GM12878 (cell line): ENCODE measurements at regions not wholly inside any gene's neighbourhood (a gene's known extent, or its start where the extent isn't known, plus 50 kb on each side); places are given as distances from the start of the nearest gene placed in this dataset.

ENCODE experiments used
- ATAC-seq: fragments of 200-7000 bp; cut with Tn5 transposase; 3 replicates; pipeline ENCODE4 v1.9.1; 2020; ENCODE audit warnings: mild to moderate bottlenecking, moderate library complexity
- BruUV-seq: library from RNA; stranded (reverse); fragments of 400-500 nt; replicated peaks from 2 replicates; lab custom pipeline; 2021; lab: Mats Ljungman, UMichigan
- CTCF ChIA-PET: fragments of 300-600 bp; sonication (Branson Sonifier 250); formaldehyde crosslinking; extraction: SDS; loops from one replicate; lab custom pipeline; 2021; ENCODE audit warnings: inconsistent platforms; lab: Yijun Ruan, JAX
- POLR2A ChIA-PET: fragments of 350-600 bp; formaldehyde crosslinking; extraction: SDS; loops from one replicate; lab custom pipeline; 2021; ENCODE audit warnings: inconsistent platforms; lab: Charles Lee
- RAD21 ChIA-PET: fragments of 300-600 bp; sonication (Branson Sonifier 250); formaldehyde crosslinking; loops from one replicate; lab custom pipeline; 2023; ENCODE audit warnings: antibody characterized with exemption; ENCODE audit not compliant: unreplicated experiment; lab: Charles Lee
- SMC1A ChIA-PET: fragments of 300-600 bp; sonication (Branson Sonifier 250); formaldehyde crosslinking; loops from one replicate; lab custom pipeline; 2023; ENCODE audit not compliant: unreplicated experiment, uncharacterized antibody; lab: Charles Lee
- DNase-seq: peaks from one replicate; pipeline ENCODE4 v3.0.0-alpha.2; 2011; ENCODE audit warnings: low read depth, low spot score
- FAIRE-seq: peaks from 3 replicates; lab custom pipeline; 2011; peaks lifted over from hg19 to GRCh38; lab: Jason Lieb, UNC
- H2AFZ ChIP-seq: 2 replicates; pipeline ENCODE4 v1.6.0; 2011; ENCODE audit warnings: low read depth, low read length, control low read depth; ENCODE audit not compliant: control insufficient read depth
- H3K27ac ChIP-seq: 2 replicates; pipeline ENCODE4 v1.5.1; 2011; ENCODE audit warnings: control low read depth; ENCODE audit not compliant: control insufficient read depth, insufficient read depth
- H3K27me3 ChIP-seq, 2 experiments: replicated peaks in 1 of 2; 2 replicates each; pipeline versions ENCODE4 v1.6.0 to v1.6.1; 2011; ENCODE audit warnings: low read length in 1 of 2; ENCODE audit not compliant: control insufficient read depth in 2 of 2, insufficient read depth in 2 of 2
- H3K36me3 ChIP-seq, 2 experiments: 2 replicates each; pipeline ENCODE4 v1.5.1; 2011; ENCODE audit warnings: low read length in 1 of 2; ENCODE audit not compliant: control insufficient read depth in 2 of 2, insufficient read depth in 2 of 2
- H3K4me1 ChIP-seq: 2 replicates; pipeline ENCODE4 v1.6.1; 2011; ENCODE audit warnings: mild to moderate bottlenecking, low read length, moderate library complexity, mixed read lengths; ENCODE audit not compliant: control insufficient read depth, insufficient read depth
- H3K4me2 ChIP-seq: 2 replicates; pipeline ENCODE4 v1.6.0; 2011; ENCODE audit warnings: control low read depth; ENCODE audit not compliant: control insufficient read depth, insufficient read depth
- H3K4me3 ChIP-seq: fragments of 200-600 bp; sonication (generic); 2 replicates; pipeline ENCODE4 v1.5.1; 2016
- H3K79me2 ChIP-seq: 2 replicates; pipeline ENCODE4 v1.6.0; 2011; ENCODE audit warnings: low read length; ENCODE audit not compliant: control insufficient read depth, insufficient read depth
- H3K9ac ChIP-seq: 2 replicates; pipeline ENCODE4 v1.8.0; 2011; ENCODE audit warnings: low read length, control low read depth, mixed read lengths; ENCODE audit not compliant: control insufficient read depth, insufficient read depth
- H3K9me3 ChIP-seq: replicated peaks from 3 replicates; pipeline ENCODE4 v1.5.1; 2011; ENCODE audit warnings: mild to moderate bottlenecking, low read length; ENCODE audit not compliant: control insufficient read depth, insufficient read depth
- H4K20me1 ChIP-seq: 2 replicates; pipeline ENCODE4 v1.6.0; 2011; ENCODE audit not compliant: control insufficient read depth, insufficient read depth
- FOXK2 ChIP-seq: fragments of 450-650 bp; IDR thresholded peaks from 2 replicates; pipeline ENCODE4 v1.6.1; 2017; ENCODE audit warnings: mild to moderate bottlenecking, moderate library complexity
- GABPA ChIP-seq: IDR thresholded peaks from 2 replicates; pipeline ENCODE4 v1.6.1; 2014; ENCODE audit warnings: antibody characterized with exemption, low read depth, mild to moderate bottlenecking, inconsistent platforms
- HDAC6 ChIP-seq: fragments of 200-600 bp; sonication (generic); IDR thresholded peaks from one replicate; pipeline ENCODE4 v1.8.0; 2017; ENCODE audit warnings: antibody characterized with exemption; ENCODE audit not compliant: unreplicated experiment
- IRF4 ChIP-seq: IDR thresholded peaks from 2 replicates; pipeline ENCODE4 v1.6.1; 2011; ENCODE audit warnings: low read depth, low read length
- KLF5 ChIP-seq: fragments of 450-650 bp; IDR thresholded peaks from 2 replicates; pipeline ENCODE4 v1.6.1; 2014; ENCODE audit warnings: mild to moderate bottlenecking; ENCODE audit not compliant: partially characterized antibody
- NR2F1 ChIP-seq: fragments of 450-650 bp; conservative IDR thresholded peaks from 2 replicates; pipeline ENCODE4 v1.6.1; 2017; ENCODE audit warnings: mild to moderate bottlenecking
- RB1 ChIP-seq: fragments of 450-650 bp; formaldehyde crosslinking; IDR thresholded peaks from 2 replicates; pipeline ENCODE4 v1.6.1; 2017; ENCODE audit warnings: mild to moderate bottlenecking, borderline replicate concordance
- RELA ChIP-seq: fragments of 450-650 bp; IDR thresholded peaks from 2 replicates; pipeline ENCODE4 v1.8.0; 2014; ENCODE audit warnings: borderline replicate concordance; ENCODE audit not compliant: partially characterized antibody
- SIN3A ChIP-seq: IDR thresholded peaks from 2 replicates; pipeline ENCODE4 v1.6.1; 2012; ENCODE audit warnings: low read depth, low read length, improper control_type of control experiment
- SIX5 ChIP-seq: IDR thresholded peaks from 2 replicates; pipeline ENCODE4 v1.6.1; 2011; ENCODE audit warnings: mild to moderate bottlenecking, low read depth, low read length, moderate library complexity; ENCODE audit not compliant: severe bottlenecking
- SMARCA5 ChIP-seq: fragments of 450-650 bp; IDR thresholded peaks from 2 replicates; pipeline ENCODE4 v1.6.1; 2017; ENCODE audit warnings: mild to moderate bottlenecking
- SUZ12 ChIP-seq: fragments of 200-600 bp; sonication (generic); IDR thresholded peaks from one replicate; pipeline ENCODE4 v1.6.1; 2018; ENCODE audit warnings: antibody characterized with exemption, mild to moderate bottlenecking; ENCODE audit not compliant: unreplicated experiment
- ZBED1 ChIP-seq: IDR thresholded peaks from 2 replicates; pipeline ENCODE4 v1.6.1; 2016; ENCODE audit warnings: borderline replicate concordance
- ZNF274 ChIP-seq: IDR thresholded peaks from one replicate; pipeline ENCODE4 v1.8.0; 2011; ENCODE audit not compliant: insufficient read length, insufficient read depth
- WGBS: methylation state at CpG from one replicate; pipeline ENCODE4 v1.1.6; 2016; ENCODE audit warnings: low lambda C conversion rate; ENCODE audit not compliant: insufficient replicate concordance, insufficient coverage; ENCODE audit errors: missing lambda C conversion rate; 5-methylcytosine and 5-hydroxymethylcytosine counted together
- in situ Hi-C: fragments of 300-500 bp; cut with MboI; formaldehyde crosslinking; loops from 9 replicates; pipeline ENCODE4 v1.14.3; 2018; ENCODE audit warnings: mixed read lengths
- intact Hi-C: fragments of 100-400 bp; cut with micrococcal nuclease; formaldehyde crosslinking; loops from one replicate; pipeline ENCODE4 v1.14.2; 2022; ENCODE audit not compliant: unreplicated experiment
- TF ChIP-seq, protein P1 (sequence below): fragments of 450-650 bp; IDR thresholded peaks from 2 replicates; pipeline ENCODE4 v1.6.1; 2016; ENCODE audit warnings: mild to moderate bottlenecking
- TF ChIP-seq, protein P2 (sequence below), 3 experiments: IDR thresholded peaks in 2 of 3; conservative IDR thresholded peaks in 1 of 3; 2 replicates each; pipeline ENCODE4 v1.5.1; 2011; ENCODE audit warnings: low read depth in 3 of 3, low read length in 3 of 3, mild to moderate bottlenecking in 3 of 3, control low read depth in 2 of 3, moderate library complexity in 2 of 3, inconsistent platforms in 1 of 3, mixed read lengths in 1 of 3; ENCODE audit not compliant: control insufficient read depth in 2 of 3, insufficient read depth in 1 of 3; ENCODE audit errors: extremely low read depth in 1 of 3

DNA sequence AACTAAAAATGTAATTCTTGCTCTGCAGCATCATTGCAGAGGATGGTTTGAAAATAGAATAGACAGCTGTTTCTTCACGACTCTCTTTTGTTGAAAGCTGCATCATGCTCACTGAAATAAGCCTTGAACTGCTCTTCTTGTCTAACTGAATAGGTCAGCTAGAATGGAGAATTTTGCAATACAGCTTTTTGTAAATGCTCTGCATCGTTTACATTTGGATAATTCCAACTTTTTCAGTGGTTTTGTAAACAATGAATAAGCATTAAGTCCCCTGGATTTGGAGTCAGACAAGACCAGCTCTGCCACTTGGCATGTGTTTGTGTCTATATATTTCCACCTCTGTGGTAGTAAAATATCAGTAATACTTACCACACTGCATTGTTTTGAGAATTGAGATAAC lies 95.2 kb downstream of the PLSCR2 start:
- ChIA-PET RAD21 (no interaction called here), POLR2A (no interaction called here), SMC1A (interaction anchor here (0.7 kb wide), 1 partner anchor 235 kb away, joined by 3 read pairs; no protein-coding TSS in a partner anchor)
- Histone ChIP-seq H3K9ac (no peak overlapping the region), H3K4me3 (no peak overlapping the region), H3K36me3 (no peaks in the 10 kb centered on the region), H3K4me2 (no peak overlapping the region), H3K27ac (no peak overlapping the region), H3K27me3 (no peaks in the 10 kb centered on the region), H2AFZ (no peak overlapping the region)
- intact Hi-C loops: no loop called here
- no peak for ATAC-seq
- in situ Hi-C loops: no loop called here
- BruUV-seq: no TSS peak
- no peak for TF ChIP-seq NR2F1
- no peak for TF ChIP-seq ZNF274
- no peak for TF ChIP-seq HDAC6
- TF ChIP-seq GABPA: no peak
- TF ChIP-seq, protein P1, sequence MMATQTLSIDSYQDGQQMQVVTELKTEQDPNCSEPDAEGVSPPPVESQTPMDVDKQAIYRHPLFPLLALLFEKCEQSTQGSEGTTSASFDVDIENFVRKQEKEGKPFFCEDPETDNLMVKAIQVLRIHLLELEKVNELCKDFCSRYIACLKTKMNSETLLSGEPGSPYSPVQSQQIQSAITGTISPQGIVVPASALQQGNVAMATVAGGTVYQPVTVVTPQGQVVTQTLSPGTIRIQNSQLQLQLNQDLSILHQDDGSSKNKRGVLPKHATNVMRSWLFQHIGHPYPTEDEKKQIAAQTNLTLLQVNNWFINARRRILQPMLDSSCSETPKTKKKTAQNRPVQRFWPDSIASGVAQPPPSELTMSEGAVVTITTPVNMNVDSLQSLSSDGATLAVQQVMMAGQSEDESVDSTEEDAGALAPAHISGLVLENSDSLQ: no peak
- no peak for TF ChIP-seq RELA
- TF ChIP-seq SIX5: no peak
- TF ChIP-seq FOXK2: no peak
- TF ChIP-seq, all 136 proteins: peak for 0
- no peak for FAIRE-seq
- CTCF ChIA-PET: no interaction called here
- Histone ChIP-seq H3K79me2 (no peaks in the 10 kb centered on the region), H4K20me1 (no peaks in the 10 kb centered on the region), H3K4me1 (no peaks in the 10 kb centered on the region), H3K9me3 (no peaks in the 10 kb centered on the region)
- 0% methylated on average over 2 of the region's 2 CpGs for WGBS
- DNase-seq: no peak

DNA sequence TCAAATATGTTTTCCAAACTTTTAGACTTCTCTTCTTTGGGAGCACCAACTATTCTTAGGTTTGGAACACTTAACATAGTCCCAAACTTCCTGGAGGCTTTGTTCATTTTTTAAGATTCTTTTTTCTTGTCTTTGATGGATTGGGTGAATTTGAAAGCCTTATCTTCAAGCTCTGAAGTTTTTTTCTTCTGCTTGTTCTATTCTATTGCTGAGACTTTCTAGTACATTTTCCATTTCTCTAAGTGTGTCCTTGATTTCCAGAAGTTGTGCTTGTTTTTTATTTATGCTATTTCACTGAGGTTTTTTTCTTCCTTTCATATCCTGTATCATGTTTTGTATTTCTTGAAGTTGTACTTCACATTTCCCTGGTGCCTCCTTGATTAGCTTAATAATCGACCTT lies 97.5 kb downstream of the PLSCR2 start:
- 0% methylated on average over 1 of the region's 1 CpG for WGBS
- intact Hi-C loops: no loop called here
- H3K4me3 ChIP-seq: no peak overlapping the region
- no peaks in the 10 kb centered on the region for H3K36me3 ChIP-seq
- no peaks in the 10 kb centered on the region for H3K4me1 ChIP-seq
- no peak for ATAC-seq
- in situ Hi-C loops: no loop called here
- H3K9me3 ChIP-seq: no peaks in the 10 kb centered on the region
- DNase-seq: no peak
- H2AFZ ChIP-seq: no peak overlapping the region
- no peaks in the 10 kb centered on the region for H3K79me2 ChIP-seq
- FAIRE-seq: no peak
- ChIA-PET POLR2A (no interaction called here), RAD21 (no interaction called here), CTCF (no interaction called here), SMC1A (interaction anchor here (1.6 kb wide), 1 partner anchor 11 kb away, joined by 5 read pairs; no protein-coding TSS in a partner anchor)
- no peaks in the 10 kb centered on the region for H4K20me1 ChIP-seq
- no peak overlapping the region for H3K9ac ChIP-seq
- H3K27ac ChIP-seq: no peak overlapping the region
- no peak overlapping the region for H3K4me2 ChIP-seq
- no peaks in the 10 kb centered on the region for H3K27me3 ChIP-seq
- no TSS peak for BruUV-seq
- no peak for TF ChIP-seq GABPA
- no peak for TF ChIP-seq KLF5
- no peak for TF ChIP-seq IRF4
- TF ChIP-seq SIN3A: no peak
- TF ChIP-seq SUZ12: no peak
- TF ChIP-seq ZBED1: no peak
- no peak for TF ChIP-seq SMARCA5
- no peak for TF ChIP-seq ZNF274
- TF ChIP-seq, protein P2, sequence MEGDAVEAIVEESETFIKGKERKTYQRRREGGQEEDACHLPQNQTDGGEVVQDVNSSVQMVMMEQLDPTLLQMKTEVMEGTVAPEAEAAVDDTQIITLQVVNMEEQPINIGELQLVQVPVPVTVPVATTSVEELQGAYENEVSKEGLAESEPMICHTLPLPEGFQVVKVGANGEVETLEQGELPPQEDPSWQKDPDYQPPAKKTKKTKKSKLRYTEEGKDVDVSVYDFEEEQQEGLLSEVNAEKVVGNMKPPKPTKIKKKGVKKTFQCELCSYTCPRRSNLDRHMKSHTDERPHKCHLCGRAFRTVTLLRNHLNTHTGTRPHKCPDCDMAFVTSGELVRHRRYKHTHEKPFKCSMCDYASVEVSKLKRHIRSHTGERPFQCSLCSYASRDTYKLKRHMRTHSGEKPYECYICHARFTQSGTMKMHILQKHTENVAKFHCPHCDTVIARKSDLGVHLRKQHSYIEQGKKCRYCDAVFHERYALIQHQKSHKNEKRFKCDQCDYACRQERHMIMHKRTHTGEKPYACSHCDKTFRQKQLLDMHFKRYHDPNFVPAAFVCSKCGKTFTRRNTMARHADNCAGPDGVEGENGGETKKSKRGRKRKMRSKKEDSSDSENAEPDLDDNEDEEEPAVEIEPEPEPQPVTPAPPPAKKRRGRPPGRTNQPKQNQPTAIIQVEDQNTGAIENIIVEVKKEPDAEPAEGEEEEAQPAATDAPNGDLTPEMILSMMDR (IDR thresholded peaks at IDR 0.05 in 2 of 3, conservative IDR thresholded peaks at IDR 0.05 in 1 of 3; ENCODE audit: control insufficient read depth in 2 of 3, extremely low read depth in 1 of 3, insufficient read depth in 1 of 3, low read depth in 3 of 3, low read length in 3 of 3): no peak
- TF ChIP-seq RB1: no peak
